Right hindlimb (tissue), 1 donor: ENCODE measurements at regions not wholly inside any gene's neighbourhood (a gene's known extent, or its start where the extent isn't known, plus 50 kb on each side); places are given as distances from the start of the nearest gene placed in this dataset.
"Not testable (repeated sequence)": the region's sequence is repeated elsewhere in the genome, so short reads cannot be mapped to it uniquely, and the experiment has no call there.

Experiments used
- DNase-seq: peaks from one replicate; pipeline ENCODE4 v3.0.0-alpha.2; 2018

DNA sequence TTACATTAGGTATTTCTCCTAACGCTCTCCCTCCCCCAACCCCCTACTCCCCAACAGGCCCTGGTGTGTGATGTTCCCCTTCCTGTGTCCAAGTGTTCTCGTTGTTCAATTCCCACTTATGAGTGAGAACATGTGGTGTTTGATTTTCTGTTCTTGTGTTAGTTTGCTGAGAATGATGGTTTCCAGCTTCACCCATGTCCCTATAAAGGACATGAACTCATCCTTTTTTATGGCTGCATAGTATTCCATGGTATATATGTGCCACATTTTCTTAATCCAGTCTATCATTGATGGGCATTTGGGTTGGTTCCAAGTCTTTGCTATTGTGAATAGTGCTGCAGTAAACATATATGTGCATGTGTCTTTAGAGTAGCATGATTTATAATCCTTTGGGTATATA lies 162.1 kb upstream of the DLX2 start:
- not testable (repeated sequence) for DNase-seq

DNA sequence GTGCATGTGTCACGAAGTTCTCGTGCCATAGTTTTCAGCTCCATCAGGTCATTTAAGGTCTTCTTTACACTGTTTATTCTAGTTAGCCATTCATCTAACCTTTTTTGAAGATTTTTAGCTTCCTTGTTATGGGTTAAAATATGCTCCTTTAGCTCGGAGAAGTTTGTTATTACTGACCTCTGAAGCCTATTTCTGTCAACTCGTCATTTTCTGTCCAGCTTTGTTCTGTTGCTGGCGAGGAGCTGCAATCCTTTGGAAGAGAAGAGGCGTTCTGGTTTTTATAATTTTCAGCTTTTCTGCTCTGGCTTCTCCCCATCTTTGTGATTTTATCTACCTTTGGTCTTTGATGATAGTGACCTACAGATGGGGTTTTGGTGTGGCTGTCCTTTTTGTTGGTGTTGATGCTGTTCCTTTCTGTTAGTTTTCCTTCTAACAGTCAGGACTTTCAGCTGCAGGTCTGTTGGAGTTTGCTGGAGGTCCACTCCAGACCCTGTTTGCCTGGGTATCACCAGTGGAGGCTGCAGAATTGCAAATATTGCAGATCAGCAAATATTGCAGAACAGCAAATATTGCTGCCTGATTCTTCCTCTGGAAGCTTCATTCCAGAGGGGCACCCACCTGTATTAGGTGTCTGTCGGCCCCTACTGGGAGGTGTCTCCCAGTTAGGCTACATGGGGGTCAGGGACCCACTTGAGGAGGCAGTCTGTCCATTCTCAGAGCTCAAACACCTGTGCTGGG lies 157.7 kb upstream of the ITGA6 start:
- not testable (repeated sequence) for DNase-seq

DNA sequence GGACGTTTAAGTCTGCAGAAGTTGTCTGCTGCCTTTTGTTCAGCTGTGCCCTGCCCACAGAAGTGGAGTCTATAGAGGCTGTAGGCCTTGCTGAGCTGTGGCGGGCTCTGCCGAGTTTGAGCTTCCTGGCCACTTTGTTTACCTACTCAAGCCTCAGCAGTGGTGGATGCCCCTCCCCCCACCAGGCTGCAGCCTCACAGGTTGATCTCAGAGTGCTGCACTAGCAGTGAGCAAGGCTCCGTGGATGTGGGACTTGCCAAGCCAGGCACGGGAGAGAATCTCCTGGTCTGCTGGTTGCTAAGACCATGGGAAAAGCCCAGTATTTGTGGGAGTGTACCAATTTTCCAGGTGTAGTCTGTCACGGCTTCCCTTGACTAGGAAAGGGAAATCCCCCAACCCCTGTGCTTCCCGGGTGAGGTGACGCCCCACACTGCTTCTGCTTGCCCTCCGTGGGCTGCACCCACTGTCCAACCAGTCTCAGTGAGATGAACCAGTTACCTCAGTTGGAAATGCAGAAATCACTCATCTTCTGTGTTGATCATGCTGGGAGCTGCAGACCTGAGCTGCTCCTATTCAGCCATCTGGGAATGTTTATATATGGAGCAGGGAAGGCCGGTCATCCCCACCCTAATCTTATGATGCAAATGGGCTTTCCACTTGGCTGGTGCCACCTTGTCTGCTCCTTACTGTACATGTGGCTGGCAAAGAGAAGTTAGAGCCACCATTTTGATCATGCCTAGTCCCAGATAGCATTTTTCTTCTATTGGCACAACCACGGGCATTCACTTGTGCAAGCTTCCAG lies 156.9 kb upstream of the ITGA6 start:
- DNase-seq = no peak

DNA sequence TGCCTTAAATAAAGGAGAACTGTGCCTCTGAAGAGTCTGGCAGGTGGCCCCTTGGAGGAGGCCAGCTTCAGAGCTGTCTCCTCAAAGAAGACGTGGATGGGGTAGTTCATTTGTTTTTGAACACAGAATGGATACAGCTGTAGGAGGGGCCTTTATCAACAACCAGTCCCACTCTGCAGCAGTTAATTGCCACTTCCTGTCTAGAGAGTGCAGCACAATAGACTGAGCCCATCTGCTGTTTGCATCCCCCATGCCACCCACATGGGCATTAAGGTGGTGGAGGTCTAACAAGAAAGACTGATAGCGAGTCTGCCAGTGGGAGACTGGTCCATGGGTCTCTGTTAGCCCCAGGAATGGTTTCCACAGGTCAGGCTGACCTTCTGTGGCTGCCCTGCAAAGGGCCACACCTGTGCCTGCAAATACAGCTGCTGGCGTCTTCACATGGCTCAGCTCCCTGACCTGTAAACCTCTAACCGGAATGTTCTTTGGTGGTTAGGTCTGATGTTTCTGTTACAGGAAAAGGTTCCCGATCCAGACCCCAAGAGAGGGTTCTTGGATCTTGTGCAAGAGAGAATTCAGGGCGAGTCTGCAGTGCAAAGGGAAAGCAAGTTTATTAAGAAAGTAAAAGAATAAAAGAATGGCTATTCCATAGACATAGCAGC lies 153.3 kb upstream of the ITGA6 start:
- no peak for DNase-seq

DNA sequence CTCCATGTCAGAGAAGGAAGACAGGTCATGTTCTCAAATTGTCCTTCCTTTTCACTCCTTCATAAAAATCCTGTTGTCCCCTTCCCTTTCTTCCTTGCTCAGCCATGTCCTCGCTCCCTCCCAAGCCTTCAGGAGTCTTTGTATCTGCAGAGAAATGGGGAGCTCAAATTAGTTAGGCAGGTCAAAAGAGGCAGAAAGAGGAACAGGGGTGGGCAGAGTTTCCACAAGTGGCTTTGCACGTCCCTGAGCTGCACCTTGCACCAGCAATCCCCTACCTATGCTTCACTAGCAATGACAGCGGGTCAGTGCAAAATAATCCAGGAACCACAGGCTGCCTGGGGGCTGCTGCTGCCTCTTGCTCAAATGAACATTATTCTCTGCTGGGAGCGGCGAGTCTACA lies 152.1 kb upstream of the ITGA6 start:
- DNase-seq = no peak

DNA sequence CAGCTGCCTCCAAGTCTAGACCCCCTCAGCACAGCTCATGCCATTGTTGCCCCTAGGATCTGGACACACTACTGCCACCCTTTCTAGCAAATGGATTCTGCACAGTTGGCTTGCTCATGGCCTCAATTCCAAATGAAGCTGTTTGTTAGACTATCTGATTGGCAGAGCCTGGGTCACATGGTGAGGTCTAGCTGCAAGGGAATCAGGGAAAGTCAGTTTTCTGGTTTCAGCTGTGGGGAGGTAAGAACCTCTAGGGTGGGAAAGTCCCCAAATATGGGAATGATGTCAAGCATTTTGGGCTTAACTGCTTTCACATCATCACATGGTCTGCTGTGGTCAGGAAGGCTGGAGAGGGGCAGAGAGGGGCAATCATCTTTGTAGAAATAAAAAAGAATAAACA lies 150.4 kb upstream of the ITGA6 start:
- DNase-seq = no peak

DNA sequence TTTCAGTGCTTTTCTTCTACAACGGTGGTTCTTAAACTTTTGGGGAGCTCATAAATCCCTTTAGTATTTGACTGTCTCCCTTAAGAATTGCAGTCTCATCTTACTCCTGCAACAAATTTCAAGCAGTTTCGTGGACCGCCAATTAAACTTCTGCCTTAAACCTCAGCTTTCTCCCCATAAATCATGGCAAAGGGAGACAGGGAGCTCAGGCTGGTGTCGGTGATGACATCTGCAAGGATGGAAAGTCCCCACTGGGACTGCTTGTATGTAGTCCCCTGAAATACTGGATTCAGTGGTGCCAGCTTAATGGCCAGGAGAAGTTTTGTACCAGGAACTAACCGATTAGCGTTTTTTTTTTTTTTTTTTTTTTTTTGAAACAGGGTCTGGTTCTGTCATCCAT lies 148.7 kb upstream of the ITGA6 start:
- no peak for DNase-seq

DNA sequence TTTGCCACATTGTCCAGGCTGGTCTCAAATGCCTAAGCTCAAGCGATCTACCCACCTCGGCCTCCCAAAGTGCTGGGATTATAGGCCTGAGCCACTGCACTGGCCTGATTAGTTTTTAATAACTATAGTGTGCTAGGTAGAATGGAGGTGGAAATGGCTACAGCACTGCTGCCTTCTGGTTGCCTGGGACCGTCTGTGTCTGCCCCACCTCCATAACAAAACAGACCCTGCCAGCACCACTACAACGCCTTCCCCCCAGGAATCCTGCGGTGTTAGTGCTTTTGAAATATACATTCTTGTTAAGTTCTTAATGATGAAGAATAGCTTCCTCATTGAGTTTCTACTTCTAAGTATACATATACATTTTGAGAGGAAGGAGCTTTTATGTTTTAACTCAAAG lies 148.2 kb upstream of the ITGA6 start:
- no peak for DNase-seq

DNA sequence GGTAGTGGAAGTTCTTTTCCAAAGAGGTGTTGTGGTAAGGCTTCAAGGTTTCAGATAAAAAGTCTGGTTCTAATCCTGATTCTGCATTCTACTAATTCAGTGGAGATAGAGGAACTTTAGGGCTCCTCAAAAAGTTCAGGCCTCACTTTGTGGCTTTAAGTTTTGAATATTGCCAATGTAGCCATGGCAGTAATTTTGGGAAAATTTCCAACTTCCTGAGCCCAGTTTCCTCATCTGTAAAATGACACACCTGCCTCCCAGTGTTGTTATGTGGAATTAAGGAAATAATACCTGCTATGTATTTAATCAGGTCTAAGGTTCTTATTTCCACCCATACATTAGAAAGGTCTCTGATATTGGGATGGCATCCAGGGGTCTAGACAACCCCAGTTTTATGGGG lies 147.6 kb upstream of the ITGA6 start:
- DNase-seq = no peak

DNA sequence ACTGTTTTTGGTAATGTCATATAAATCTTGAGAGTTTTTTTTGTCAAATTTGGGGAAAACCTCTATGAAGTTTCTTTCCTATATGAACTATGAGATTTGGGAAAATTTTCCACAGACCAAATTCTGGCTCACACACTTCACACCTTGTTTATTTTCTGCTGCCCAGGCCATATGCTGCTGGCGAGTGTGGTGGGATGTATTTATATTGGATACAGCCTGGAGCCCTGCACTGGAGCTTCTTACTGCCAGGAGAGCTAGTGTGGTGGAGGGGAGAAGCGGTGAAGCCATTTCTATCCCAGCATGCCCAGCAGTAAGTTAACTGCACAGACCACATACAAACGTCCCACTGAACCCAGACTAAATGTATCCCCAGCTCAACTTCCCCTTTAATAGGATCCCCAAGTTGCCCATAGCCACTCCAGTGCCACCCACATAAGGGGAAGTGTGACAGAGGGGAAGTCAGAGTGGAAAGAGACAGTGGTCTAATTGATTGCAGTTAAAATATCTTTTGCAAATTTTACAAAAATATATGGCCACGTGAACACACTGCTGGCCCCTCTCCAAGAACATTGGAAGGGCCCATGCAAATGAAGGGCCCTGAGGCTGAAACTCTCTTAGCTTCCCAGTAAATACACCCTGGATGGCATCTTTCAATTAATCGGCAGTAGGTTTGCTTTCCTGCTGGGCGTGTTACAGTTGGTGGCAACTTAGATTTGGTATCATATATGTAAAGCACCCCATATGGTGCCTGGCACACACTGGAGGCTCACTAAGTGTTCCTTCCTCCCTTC lies 146.6 kb upstream of the ITGA6 start:
- no peak for DNase-seq

DNA sequence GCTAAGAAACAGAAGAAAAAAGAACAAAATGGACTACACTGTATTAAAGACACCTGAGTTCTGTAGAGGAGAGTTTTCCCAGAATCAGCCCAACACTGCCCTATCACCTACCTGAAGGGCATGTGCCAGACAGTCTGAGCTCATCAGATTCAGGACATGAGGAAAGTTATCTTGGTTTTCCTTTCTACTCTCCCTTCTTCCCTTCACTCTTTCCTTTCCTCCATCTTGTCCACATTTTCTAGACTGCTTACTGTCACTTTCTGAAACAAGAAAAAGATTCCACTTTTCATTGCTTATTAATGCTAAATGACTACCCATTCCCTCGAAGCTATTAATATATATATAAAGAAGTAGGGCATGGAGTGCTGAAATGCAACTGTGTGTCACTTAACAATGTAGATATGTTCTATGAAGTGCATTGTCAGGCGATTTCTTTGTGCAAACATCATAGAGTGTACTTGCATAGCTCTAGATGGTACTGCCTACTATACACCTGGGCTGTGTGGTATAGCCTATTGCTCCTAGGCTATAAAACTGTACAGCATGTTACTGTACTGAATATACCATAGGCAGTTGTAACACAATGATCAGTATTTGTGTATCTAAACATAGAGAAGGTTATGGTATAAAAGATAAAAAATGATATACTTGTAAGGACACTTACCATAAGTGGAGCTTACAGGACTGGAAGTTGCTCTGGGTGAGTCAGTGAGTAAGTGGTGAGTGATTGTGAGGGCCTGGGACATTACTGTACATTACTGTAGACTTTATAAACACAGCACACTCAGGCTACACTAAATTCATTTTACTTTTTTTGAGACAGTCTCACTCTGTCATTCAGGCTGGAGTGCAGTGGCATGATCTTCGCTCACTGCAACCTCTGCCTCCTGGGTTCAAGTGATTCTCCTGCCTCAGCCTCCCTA lies 145.5 kb upstream of the ITGA6 start:
- DNase-seq = no peak

DNA sequence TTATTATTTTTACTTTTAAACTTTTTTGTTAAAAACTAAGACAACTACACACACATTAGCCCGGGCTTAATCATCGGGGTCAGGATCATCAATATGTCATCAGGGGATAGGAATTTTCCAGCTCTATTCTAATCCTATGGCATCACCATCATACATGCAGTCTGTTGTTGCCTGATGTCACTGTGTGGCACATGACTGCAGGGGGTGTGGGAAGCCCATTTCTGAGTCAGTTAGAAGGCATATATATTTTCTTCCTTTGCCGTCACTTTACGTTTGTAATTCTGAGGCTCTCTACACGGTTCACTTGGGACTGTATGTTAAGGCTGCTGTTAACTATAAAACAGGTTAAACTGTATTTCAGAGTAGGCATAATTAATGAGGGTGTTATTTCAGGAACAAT lies 144.4 kb upstream of the ITGA6 start:
- DNase-seq = peak; percentile 43

DNA sequence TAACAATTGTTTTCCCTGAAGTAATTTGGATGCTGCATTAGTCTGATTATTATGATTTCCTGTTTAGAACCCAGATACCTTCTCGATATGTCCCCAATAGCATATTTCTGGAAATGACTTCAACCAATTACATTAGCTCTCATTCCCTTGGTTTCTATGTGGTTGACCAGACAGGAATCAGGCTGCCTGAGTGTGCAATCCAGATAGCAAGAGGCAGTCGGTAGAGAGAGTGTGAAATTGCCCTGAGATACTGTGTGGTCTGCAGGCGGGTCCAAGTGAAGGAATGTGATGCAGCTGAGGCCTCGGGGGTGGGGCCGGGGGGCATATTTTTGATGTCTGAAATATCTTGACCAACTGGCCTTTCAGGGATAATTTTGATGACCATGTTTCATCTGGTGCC lies 143.9 kb upstream of the ITGA6 start:
- DNase-seq = no peak

DNA sequence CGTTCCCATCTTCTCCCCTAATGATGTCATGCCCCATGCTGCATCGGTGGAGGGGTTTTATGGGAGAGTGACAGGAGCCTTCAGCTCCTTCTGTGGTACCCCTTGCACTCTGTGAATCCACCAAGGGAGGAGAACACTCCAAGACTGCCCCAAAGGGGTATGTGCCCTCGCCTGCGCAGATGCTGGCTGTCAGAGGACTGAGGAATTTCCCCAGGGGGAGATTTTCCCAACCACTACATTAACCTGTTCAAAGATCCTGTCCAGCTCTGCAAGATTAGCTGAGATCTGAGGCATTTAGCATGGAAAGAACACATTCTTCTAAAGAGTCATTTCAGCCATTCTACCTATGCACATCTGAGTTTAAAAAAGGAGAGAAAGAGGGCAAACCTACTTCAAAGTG lies 143.2 kb upstream of the ITGA6 start:
- no peak for DNase-seq

DNA sequence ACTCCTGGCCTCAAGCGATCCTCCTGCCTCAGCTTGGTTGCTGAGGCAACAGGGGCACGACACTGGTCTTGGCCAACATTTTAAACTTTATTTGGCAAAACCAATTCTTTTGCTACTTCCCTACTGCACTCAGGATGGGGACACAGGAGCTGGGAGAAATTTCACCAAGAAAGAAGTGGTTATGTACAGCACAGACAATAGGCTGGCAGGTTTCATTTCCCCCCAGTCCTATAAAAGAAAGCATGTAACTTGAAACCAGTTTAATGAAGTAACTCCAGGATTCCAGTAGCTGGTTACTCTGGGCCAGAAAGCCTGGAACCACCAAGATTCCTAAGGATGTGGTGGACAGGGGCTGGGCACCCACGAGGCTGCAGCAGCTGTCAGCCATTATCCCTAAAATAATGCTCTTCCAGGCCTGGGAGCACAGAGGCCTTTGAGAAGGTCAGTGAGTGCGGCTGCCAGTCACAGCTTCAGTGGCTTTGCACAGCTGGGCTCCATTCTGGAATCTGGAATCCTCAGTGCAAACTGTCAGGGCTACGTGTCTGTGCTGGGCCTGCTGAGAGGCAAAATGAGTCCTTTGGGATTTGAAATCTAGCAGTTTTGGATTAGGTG lies 142.3 kb upstream of the ITGA6 start:
- DNase-seq = peak; percentile 63

DNA sequence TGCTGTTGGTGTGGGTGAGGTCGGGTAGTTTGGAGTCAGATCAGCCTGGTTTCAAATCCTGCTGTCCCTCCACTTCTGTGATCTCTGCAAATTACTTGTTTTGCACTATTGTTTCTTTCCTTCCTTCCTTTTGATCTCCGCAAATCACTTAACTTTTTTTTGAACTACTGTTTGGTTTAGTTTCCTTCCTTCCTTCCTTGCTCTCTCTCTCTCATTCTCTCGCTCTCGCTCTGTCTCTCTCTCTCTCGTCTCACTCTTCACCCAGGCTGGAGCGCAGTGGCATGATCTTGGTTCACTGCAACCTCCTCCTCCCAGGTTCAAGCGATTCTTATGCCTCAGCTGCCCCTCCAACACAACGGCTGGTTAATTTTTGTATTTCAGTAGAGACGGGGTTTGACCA lies 141.6 kb upstream of the ITGA6 start:
- DNase-seq = no peak

DNA sequence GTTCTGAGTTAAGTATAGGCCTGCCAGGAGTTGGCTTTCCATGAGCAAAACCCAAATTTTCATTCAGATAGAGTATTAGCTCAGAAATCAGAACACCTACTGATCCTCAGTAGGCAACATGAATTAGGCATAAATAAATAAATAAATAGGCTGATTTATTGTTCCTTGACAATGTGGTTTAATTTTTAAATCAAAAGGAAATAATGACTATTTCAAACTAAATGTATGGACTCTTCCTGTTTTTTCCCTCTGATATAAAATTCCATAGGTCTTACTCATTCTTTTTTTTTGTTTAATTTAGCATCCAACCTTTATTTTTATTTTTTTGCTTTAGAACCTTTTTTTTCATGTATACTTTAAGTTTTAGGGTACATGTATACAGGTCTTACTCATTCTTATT lies 140.2 kb upstream of the ITGA6 start:
- no peak for DNase-seq

DNA sequence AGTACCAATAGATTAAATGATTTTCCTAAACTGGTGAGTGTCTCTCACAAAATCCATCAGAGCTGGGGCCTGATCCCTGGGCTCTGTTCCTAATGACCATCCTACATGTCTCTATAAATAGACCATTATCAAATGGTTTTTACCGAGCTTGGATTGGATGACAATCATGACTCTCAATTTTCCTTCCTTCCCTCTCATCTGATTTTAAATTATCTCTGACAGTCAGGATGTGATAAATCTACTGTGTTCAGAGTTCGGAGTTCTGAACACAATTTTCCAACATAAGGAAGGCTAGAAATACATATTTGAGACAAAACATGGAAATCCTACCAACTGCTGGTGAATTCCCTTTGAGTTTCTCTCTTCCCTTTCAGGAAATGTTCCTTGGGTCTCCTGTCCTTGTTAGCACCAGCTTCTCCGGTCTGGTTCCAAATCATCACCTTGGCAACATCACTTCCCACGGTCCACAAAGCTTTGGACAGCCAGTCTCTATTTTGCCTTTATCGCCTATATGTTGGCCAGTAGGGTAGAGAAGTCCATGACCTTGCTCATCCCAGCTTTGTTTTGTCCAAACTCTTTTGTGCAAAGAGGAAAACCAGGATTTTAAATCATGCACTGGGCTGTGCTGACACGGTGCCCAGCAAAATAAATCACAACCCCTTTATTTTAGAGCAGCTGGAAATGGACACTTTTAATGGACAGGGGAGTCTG lies 139.6 kb upstream of the ITGA6 start:
- no peak for DNase-seq

DNA sequence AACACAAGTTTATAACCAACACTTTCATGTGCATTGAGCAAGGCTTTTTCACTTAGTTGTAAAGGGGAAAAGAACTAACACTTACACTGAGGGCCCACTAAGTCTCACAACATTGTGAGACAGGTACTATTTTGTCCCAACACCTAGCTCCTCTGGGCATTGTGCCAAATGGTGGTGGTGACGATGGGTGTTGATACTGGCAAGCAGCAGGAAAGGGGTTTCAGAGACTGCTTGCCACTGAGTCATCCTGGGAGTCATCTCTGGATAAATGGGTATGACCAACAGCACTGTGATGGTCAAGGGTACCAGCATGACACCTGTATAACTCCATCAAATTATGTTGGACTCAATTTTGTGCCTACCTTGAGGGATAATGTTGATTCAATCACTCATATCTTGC lies 138.8 kb upstream of the ITGA6 start:
- DNase-seq = no peak

DNA sequence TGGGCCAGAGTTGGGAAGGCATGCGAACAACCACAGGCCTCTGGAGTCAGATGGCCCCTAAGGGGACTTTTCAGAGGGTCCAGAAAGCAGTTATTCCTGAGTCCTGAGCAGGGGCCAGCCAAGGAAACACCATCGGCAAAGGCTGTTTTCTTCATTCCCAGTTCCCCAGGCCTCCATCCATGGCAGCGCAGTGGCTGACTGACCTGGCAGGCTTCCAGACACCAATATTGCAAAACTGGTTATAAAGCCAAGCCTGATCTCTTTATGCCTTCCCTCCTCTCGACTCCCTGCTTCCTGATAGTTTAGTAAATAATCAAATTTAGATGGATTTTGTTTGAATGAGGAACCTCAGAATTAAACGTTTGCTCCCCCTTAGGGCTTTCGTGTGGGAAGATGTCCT lies 133.4 kb upstream of the ITGA6 start:
- DNase-seq = peak; percentile 49

DNA sequence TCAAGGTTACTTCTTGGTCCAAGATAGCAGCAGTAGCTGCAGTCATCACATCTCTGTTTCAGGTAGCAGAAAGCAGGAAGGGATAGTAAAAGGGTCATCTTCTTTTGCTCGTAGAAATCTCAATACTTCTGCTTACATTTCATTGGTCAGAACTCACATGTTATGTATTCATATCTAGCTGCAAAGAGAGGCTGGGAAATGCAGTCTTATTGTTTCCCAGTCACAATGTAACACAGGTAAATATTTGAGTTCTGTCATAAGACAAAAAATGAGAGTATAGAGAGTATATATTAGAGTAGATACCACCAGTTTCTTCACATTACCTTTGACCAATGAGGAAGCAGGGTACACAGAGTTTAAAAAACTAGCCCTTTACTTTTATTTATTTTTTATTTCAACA lies 132.4 kb upstream of the ITGA6 start:
- DNase-seq = no peak
